ENCODE measurements at regions not wholly inside any gene's neighbourhood (a gene's known extent, or its start where the extent isn't known, plus 50 kb on each side); places are given as distances from the start of the nearest gene placed in this dataset.

DNA sequence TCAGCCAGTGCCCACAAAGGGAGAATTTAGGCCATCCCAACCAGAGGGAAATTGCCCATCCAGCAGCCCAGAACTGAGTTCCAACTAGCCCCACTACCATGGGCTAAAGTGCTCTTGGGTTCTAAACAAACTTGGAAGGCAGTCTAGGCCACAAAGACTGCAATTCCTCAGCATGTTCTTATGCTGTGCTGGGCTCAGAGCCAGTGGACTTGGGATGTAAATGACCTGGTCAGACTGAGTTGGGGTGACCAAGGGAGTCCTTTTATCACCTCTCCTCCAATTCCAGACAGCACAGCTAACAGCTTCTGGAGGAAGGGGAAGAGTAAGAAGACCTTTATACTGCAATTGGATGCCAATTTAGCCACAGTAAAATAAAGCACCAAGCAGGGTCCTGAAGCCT is 607.2 kb upstream of the KCND2 start:
- TF ChIP-seq, protein P1, sequence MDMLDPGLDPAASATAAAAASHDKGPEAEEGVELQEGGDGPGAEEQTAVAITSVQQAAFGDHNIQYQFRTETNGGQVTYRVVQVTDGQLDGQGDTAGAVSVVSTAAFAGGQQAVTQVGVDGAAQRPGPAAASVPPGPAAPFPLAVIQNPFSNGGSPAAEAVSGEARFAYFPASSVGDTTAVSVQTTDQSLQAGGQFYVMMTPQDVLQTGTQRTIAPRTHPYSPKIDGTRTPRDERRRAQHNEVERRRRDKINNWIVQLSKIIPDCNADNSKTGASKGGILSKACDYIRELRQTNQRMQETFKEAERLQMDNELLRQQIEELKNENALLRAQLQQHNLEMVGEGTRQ (IDR thresholded peaks at IDR 0.05; ENCODE audit: borderline replicate concordance, low read depth, low read length): no peak
- TF ChIP-seq YY1 (IDR thresholded peaks at IDR 0.05; ENCODE audit: low read depth, low read length): no peak
- TF ChIP-seq, protein P2, sequence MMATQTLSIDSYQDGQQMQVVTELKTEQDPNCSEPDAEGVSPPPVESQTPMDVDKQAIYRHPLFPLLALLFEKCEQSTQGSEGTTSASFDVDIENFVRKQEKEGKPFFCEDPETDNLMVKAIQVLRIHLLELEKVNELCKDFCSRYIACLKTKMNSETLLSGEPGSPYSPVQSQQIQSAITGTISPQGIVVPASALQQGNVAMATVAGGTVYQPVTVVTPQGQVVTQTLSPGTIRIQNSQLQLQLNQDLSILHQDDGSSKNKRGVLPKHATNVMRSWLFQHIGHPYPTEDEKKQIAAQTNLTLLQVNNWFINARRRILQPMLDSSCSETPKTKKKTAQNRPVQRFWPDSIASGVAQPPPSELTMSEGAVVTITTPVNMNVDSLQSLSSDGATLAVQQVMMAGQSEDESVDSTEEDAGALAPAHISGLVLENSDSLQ (IDR thresholded peaks at IDR 0.05): no peak
- TF ChIP-seq, protein P3, sequence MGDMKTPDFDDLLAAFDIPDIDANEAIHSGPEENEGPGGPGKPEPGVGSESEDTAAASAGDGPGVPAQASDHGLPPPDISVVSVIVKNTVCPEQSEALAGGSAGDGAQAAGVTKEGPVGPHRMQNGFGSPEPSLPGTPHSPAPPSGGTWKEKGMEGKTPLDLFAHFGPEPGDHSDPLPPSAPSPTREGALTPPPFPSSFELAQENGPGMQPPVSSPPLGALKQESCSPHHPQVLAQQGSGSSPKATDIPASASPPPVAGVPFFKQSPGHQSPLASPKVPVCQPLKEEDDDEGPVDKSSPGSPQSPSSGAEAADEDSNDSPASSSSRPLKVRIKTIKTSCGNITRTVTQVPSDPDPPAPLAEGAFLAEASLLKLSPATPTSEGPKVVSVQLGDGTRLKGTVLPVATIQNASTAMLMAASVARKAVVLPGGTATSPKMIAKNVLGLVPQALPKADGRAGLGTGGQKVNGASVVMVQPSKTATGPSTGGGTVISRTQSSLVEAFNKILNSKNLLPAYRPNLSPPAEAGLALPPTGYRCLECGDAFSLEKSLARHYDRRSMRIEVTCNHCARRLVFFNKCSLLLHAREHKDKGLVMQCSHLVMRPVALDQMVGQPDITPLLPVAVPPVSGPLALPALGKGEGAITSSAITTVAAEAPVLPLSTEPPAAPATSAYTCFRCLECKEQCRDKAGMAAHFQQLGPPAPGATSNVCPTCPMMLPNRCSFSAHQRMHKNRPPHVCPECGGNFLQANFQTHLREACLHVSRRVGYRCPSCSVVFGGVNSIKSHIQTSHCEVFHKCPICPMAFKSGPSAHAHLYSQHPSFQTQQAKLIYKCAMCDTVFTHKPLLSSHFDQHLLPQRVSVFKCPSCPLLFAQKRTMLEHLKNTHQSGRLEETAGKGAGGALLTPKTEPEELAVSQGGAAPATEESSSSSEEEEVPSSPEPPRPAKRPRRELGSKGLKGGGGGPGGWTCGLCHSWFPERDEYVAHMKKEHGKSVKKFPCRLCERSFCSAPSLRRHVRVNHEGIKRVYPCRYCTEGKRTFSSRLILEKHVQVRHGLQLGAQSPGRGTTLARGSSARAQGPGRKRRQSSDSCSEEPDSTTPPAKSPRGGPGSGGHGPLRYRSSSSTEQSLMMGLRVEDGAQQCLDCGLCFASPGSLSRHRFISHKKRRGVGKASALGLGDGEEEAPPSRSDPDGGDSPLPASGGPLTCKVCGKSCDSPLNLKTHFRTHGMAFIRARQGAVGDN (IDR thresholded peaks at IDR 0.05): no peak
- no peak for TF ChIP-seq SUPT20H (IDR thresholded peaks at IDR 0.05; ENCODE audit: borderline replicate concordance, control insufficient read depth, low read depth, low read length)
- TF ChIP-seq ZNF274 (IDR thresholded peaks at IDR 0.05; ENCODE audit: insufficient read depth, insufficient read length): no peak
- TF ChIP-seq BMI1 (IDR thresholded peaks at IDR 0.05; ENCODE audit: borderline replicate concordance): no peak
- TF ChIP-seq MTA3 (IDR thresholded peaks at IDR 0.05; ENCODE audit: borderline replicate concordance, low read length): no peak
- no peak for TF ChIP-seq SUZ12 (IDR thresholded peaks at IDR 0.05; ENCODE audit: unreplicated experiment)
